Sigmoid colon (tissue), 6 donors: ENCODE measurements at regions not wholly inside any gene's neighbourhood (a gene's known extent, or its start where the extent isn't known, plus 50 kb on each side); places are given as distances from the start of the nearest gene placed in this dataset.

ENCODE experiments used
- DNase-seq: peaks from one replicate; pipeline ENCODE4 v3.0.0-alpha.2; 2019
- H3K27ac ChIP-seq, 4 donors: fragments of 200-600 bp; sonication (generic); one replicate each; pipeline ENCODE4 v1.5.1; 2016 to 2019; ENCODE audit warnings: mild to moderate bottlenecking in 1 of 4
- H3K27me3 ChIP-seq, 3 donors: fragments of 200-600 bp; sonication (generic); one replicate each; pipeline ENCODE4 v1.5.1; 2019; ENCODE audit warnings: mild to moderate bottlenecking in 1 of 3
- H3K36me3 ChIP-seq, 4 donors: fragments of 200-600 bp; sonication (generic); one replicate each; pipeline ENCODE4 v1.5.1; 2016 to 2019
- H3K4me1 ChIP-seq, 4 donors: fragments of 200-600 bp; sonication (generic); one replicate each; pipeline ENCODE4 v1.5.1; 2017 to 2019
- H3K4me3 ChIP-seq, 4 donors: fragments of 200-600 bp; sonication (generic); one replicate each; pipeline ENCODE4 v1.5.1; 2017 to 2019; ENCODE audit warnings: mild to moderate bottlenecking in 2 of 4, moderate library complexity in 1 of 4
- H3K9me3 ChIP-seq, 4 donors: fragments of 200-600 bp in 3 of 4; sonication (generic) in 3 of 4; one replicate each; pipeline versions ENCODE4 v1.5.1 to v1.6.1; 2013 to 2019
- EP300 ChIP-seq, 4 donors: sonication (generic); formaldehyde crosslinking; IDR thresholded peaks; one replicate each; pipeline ENCODE4 v1.6.1; 2017; ENCODE audit warnings: antibody characterized with exemption in 4 of 4
- POLR2A ChIP-seq, 2 donors: fragments of 450-650 bp; IDR thresholded peaks; one replicate each; pipeline ENCODE4 v1.6.1; 2016; ENCODE audit warnings: antibody characterized with exemption in 2 of 2, mild to moderate bottlenecking in 2 of 2, moderate library complexity in 2 of 2
- POLR2AphosphoS5 ChIP-seq, 4 donors: sonication (generic); formaldehyde crosslinking; IDR thresholded peaks; one replicate each; pipeline ENCODE4 v1.6.1; 2017; ENCODE audit warnings: antibody characterized with exemption in 4 of 4
- whole genome bisulfite sequencing, 2 donors: extraction: QIAGEN DNeasy Blood & Tissue Kit; methylation state at CpG; one replicate each; pipeline ENCODE4 v1.1.7; 2013; 5-methylcytosine and 5-hydroxymethylcytosine counted together
- intact Hi-C: fragments of 100-400 bp; cut with DNase I; formaldehyde crosslinking; loops from one replicate; pipeline ENCODE4 v1.15.1; 2023
- TF ChIP-seq, protein P1 (sequence below), 4 experiments: fragments of 450-650 bp in 3 of 4; fragments of 200-600 bp in 1 of 4; IDR thresholded peaks; one replicate each; pipeline ENCODE4 v1.5.1; 2016 to 2019; ENCODE audit warnings: antibody characterized with exemption in 4 of 4, mild to moderate bottlenecking in 3 of 4, moderate library complexity in 2 of 4
- donor health status: healthy with polysubstance abuse.
- donor health status: healthy.

DNA sequence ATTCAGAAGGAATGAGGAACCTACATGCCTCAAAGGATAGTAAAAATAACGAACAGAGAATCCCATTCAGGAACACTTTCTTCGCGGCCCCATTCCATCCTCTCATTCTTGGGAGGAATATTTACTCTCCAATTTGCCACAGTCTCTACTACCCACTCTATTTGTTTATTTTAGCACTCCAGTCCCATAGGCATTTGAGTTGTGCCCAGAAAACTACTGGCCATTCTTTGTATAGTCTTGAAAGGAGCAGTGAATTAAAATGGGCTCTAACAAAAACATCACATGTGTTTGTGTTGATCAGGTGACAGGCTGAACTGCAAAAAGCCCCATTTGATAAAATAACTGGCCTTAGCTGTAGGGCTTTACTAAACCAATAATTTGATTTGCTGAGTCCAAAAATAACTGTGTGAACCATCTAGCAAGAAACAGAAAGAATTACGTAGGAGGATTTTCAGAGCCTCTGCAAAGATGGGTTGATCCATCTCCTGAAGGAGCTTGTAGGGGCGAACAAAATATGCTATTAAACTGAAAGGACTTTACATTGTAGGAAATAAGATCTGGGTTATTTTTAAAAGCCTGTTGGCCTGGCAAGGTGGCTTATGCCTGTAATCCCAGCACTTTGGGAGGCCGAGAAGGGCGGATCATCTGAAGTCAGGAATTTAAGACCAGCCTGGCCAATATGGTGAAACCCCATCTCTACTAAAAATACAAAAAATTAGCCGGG, 142.3 kb upstream of the CPNE8 start:
- Histone ChIP-seq H3K9me3 (no peaks in the 10 kb centered on the region), H3K4me1 (no peaks in the 10 kb centered on the region), H3K4me3 (no peak overlapping the region), H3K27me3 (no peaks in the 10 kb centered on the region), H3K36me3 (no peaks in the 10 kb centered on the region), H3K27ac (no peak overlapping the region)
- intact Hi-C loops: no loop called here
- no peak for TF ChIP-seq EP300 (IDR thresholded peaks at IDR 0.05)
- TF ChIP-seq, protein P1, sequence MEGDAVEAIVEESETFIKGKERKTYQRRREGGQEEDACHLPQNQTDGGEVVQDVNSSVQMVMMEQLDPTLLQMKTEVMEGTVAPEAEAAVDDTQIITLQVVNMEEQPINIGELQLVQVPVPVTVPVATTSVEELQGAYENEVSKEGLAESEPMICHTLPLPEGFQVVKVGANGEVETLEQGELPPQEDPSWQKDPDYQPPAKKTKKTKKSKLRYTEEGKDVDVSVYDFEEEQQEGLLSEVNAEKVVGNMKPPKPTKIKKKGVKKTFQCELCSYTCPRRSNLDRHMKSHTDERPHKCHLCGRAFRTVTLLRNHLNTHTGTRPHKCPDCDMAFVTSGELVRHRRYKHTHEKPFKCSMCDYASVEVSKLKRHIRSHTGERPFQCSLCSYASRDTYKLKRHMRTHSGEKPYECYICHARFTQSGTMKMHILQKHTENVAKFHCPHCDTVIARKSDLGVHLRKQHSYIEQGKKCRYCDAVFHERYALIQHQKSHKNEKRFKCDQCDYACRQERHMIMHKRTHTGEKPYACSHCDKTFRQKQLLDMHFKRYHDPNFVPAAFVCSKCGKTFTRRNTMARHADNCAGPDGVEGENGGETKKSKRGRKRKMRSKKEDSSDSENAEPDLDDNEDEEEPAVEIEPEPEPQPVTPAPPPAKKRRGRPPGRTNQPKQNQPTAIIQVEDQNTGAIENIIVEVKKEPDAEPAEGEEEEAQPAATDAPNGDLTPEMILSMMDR (IDR thresholded peaks at IDR 0.05): no peak
- TF ChIP-seq POLR2A (IDR thresholded peaks at IDR 0.05): no peak
- TF ChIP-seq POLR2AphosphoS5 (IDR thresholded peaks at IDR 0.05): no peak
- DNase-seq: no peak
- WGBS, 2 donors: 84 to 89% methylated on average over 8 of the region's 8 CpGs

DNA sequence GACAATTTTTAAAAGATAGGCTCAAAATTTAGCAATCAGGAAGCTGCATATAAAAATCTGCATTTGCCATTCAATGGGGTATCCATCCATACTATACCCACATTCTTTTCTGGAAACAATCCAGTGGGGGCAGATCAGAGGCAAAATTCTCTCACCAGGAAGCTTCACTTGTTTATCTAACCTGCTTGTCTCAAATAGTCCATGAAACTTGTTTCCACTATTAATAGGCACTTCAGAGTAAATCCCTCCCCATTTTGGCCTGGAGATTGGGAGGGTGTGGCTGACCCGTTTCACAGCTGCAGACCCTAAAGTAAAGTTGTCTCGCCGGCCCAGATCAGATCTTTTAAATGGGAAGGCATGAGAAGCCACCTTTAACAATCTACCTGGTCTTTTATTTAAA, 139.4 kb upstream of the CPNE8 start:
- H3K36me3 ChIP-seq: no peaks in the 10 kb centered on the region
- H3K27ac ChIP-seq: no peak overlapping the region
- DNase-seq: no peak
- no peaks in the 10 kb centered on the region for H3K27me3 ChIP-seq
- no peaks in the 10 kb centered on the region for H3K4me1 ChIP-seq
- H3K9me3 ChIP-seq: no peaks in the 10 kb centered on the region
- TF ChIP-seq EP300 (IDR thresholded peaks at IDR 0.05) (no peak), POLR2A (IDR thresholded peaks at IDR 0.05) (no peak), POLR2AphosphoS5 (IDR thresholded peaks at IDR 0.05) (no peak)
- TF ChIP-seq, protein P1 (IDR thresholded peaks at IDR 0.05): no peak
- 55 to 68% methylated on average over 3 of the region's 3 CpGs for WGBS, 2 donors
- intact Hi-C loops: no loop called here
- no peak overlapping the region for H3K4me3 ChIP-seq

DNA sequence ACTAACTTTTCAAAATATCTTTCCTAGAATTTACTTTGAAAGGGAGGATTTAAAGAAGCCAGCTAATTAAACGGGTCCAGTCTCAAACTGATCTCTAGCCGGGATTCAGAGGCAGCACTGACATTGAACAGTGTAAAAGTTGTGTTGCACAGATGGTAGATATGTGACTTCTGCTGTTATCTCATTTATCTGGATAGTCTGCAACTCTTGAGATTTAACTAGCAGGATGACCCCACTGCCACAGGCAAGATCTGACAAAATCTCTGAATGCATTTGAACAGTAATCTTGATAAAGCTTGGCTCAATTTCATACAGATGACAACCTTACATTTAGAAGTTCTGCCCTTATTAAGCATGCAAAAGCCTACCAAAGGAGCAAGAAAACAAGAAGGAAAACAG, 138.0 kb upstream of the CPNE8 start:
- H3K27ac ChIP-seq: no peak overlapping the region
- no peaks in the 10 kb centered on the region for H3K27me3 ChIP-seq
- no peak for DNase-seq
- TF ChIP-seq EP300 (IDR thresholded peaks at IDR 0.05) (no peak), POLR2A (IDR thresholded peaks at IDR 0.05) (no peak), POLR2AphosphoS5 (IDR thresholded peaks at IDR 0.05) (no peak)
- TF ChIP-seq, protein P1 (IDR thresholded peaks at IDR 0.05): no peak
- H3K9me3 ChIP-seq: no peaks in the 10 kb centered on the region
- intact Hi-C loops: no loop called here
- no peak overlapping the region for H3K4me3 ChIP-seq
- 28 to 45% methylated on average over 2 of the region's 2 CpGs for WGBS, 2 donors
- H3K4me1 ChIP-seq: no peaks in the 10 kb centered on the region
- no peaks in the 10 kb centered on the region for H3K36me3 ChIP-seq

DNA sequence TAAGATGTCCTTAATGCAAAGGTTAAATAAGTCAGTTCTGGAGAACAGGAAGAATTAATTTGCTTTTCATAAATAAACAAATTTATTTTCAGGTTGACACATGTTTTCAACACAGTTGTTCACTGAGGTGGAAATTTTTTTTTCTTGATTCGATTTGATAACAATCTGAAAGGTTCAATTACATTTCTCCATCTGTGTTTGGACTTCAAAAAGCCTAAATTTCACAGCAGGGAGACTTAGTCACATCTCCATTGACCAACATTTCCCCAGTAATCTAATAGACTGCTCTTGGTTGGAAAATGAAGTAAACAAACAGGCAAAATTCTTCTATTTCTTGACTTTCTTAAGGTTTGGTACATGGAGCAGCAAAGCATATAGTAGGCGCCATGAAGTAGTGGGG, 134.9 kb upstream of the CPNE8 start:
- Histone ChIP-seq H3K27ac (no peak overlapping the region), H3K4me1 (no peaks in the 10 kb centered on the region), H3K9me3 (no peaks in the 10 kb centered on the region), H3K27me3 (no peaks in the 10 kb centered on the region), H3K36me3 (no peaks in the 10 kb centered on the region), H3K4me3 (no peak overlapping the region)
- intact Hi-C loops: no loop called here
- DNase-seq: no peak
- TF ChIP-seq EP300 (IDR thresholded peaks at IDR 0.05) (no peak), POLR2AphosphoS5 (IDR thresholded peaks at IDR 0.05) (no peak), POLR2A (IDR thresholded peaks at IDR 0.05) (no peak)
- TF ChIP-seq, protein P1 (IDR thresholded peaks at IDR 0.05): no peak
- WGBS, 2 donors: 82 to 84% methylated on average over 2 of the region's 2 CpGs

DNA sequence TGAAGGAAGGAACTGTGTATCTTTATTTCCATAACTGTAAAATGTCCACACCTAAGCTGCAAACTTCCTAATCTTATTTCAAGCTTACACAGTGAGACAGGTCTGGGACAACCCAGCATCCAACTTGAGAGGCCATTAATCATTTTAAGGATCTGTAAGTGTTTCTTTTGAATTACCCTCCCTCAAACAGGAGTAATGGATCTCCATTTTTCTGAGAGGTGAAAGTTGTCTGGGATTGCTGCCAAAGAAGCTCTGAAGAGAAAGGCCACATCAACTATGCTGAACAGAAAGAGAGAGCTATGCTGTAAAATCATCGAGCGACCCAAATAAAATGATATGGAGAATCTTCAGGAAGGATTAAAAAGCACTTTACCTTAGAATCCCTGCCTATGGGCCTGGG, 131.7 kb upstream of the CPNE8 start:
- Histone ChIP-seq H3K9me3 (no peaks in the 10 kb centered on the region), H3K4me1 (no peaks in the 10 kb centered on the region), H3K36me3 (no peaks in the 10 kb centered on the region), H3K27me3 (no peaks in the 10 kb centered on the region), H3K4me3 (no peak overlapping the region), H3K27ac (no peak overlapping the region)
- 45 to 76% methylated on average over 2 of the region's 2 CpGs for WGBS, 2 donors
- no peak for DNase-seq
- TF ChIP-seq, protein P1 (IDR thresholded peaks at IDR 0.05): no peak
- no peak for TF ChIP-seq EP300 (IDR thresholded peaks at IDR 0.05)
- TF ChIP-seq POLR2A (IDR thresholded peaks at IDR 0.05): no peak
- no peak for TF ChIP-seq POLR2AphosphoS5 (IDR thresholded peaks at IDR 0.05)
- intact Hi-C loops: no loop called here
